C4-2B (cell line): ENCODE measurements at regions not wholly inside any gene's neighbourhood (a gene's known extent, or its start where the extent isn't known, plus 50 kb on each side); places are given as distances from the start of the nearest gene placed in this dataset.

Source experiments
- ZFX ChIP-seq: fragments of 450-650 bp; IDR thresholded peaks from 2 replicates; pipeline ENCODE4 v1.6.1; 2017
- TF ChIP-seq, protein P1 (sequence below): fragments of 450-650 bp; conservative IDR thresholded peaks from 2 replicates; pipeline ENCODE4 v1.5.1; 2017; ENCODE audit warnings: mild to moderate bottlenecking

DNA sequence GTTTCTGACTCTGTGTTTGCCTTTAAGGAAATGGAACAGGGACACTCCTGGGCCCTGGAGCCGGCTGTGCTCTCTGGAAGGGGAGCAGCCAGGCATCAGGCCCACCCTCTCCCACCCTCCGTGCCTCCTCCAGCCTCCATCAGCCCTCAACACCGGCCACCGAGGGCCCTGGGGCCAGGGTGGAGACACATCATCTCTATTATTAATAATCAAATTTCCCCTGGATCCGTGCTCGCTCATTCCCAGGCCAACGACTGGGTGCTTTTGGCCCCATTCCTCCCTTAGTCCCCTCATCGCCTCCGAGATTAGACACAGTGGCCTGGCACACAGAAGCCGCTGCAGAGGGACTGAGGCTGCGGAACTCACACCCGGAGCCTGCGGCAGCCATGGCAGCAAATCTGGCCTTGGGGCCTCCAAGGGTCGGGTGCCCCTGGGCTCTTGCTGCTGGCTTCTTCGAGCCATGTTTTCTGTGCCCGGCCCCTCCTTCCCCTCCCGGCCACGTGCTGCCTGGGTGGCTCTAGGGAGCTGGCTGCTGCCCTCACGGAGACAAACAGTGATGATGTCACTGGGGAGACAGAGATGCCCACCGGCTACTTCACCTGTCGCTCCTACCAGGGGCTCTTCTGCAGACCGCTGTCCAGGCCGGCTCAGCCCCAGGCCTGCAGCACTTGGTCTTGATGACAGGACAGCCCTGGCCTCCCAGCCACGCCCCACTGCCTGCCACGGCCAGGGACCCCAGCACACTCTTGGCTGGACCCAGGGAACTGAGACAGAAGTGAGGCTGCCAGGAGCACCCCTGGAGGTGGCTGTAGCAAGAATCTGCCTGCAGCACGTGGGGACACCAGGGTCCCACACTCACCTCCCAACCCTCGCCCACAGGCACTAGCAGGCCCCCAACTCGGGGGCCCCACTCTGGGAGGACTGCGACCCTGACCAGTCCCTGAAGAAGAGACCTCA lies 76.6 kb upstream of the PPP1R26 start:
- TF ChIP-seq, protein P1, sequence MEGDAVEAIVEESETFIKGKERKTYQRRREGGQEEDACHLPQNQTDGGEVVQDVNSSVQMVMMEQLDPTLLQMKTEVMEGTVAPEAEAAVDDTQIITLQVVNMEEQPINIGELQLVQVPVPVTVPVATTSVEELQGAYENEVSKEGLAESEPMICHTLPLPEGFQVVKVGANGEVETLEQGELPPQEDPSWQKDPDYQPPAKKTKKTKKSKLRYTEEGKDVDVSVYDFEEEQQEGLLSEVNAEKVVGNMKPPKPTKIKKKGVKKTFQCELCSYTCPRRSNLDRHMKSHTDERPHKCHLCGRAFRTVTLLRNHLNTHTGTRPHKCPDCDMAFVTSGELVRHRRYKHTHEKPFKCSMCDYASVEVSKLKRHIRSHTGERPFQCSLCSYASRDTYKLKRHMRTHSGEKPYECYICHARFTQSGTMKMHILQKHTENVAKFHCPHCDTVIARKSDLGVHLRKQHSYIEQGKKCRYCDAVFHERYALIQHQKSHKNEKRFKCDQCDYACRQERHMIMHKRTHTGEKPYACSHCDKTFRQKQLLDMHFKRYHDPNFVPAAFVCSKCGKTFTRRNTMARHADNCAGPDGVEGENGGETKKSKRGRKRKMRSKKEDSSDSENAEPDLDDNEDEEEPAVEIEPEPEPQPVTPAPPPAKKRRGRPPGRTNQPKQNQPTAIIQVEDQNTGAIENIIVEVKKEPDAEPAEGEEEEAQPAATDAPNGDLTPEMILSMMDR = no peak
- no peak for TF ChIP-seq ZFX
